Osteoblast (primary cell): ENCODE measurements at regions not wholly inside any gene's neighbourhood (a gene's known extent, or its start where the extent isn't known, plus 50 kb on each side); places are given as distances from the start of the nearest gene placed in this dataset.

Source experiments
- DNase-seq: peaks from one replicate; pipeline ENCODE4 v3.0.0; 2011; ENCODE audit warnings: low spot score, mixed read lengths; ENCODE audit not compliant: insufficient read length; ENCODE audit errors: missing footprints
- H2AFZ ChIP-seq: 2 replicates; pipeline ENCODE4 v1.6.0; 2011; ENCODE audit warnings: mild to moderate bottlenecking, low read length
- H3K27ac ChIP-seq: 2 replicates; pipeline ENCODE4 v1.5.1; 2011; ENCODE audit warnings: mild to moderate bottlenecking, low read depth, low read length, moderate library complexity
- H3K27me3 ChIP-seq: 2 replicates; pipeline ENCODE4 v1.6.0; 2012; ENCODE audit warnings: mild to moderate bottlenecking, control low read depth, inconsistent platforms, low read length, moderate library complexity; ENCODE audit not compliant: insufficient read depth
- H3K36me3 ChIP-seq: 2 replicates; pipeline ENCODE4 v1.5.1; 2011; ENCODE audit warnings: mild to moderate bottlenecking, low read length, control low read depth, moderate library complexity; ENCODE audit not compliant: insufficient read depth
- H3K4me1 ChIP-seq: 2 replicates; pipeline ENCODE4 v1.5.1; 2011; ENCODE audit warnings: mild to moderate bottlenecking, low read length, control low read depth, moderate library complexity; ENCODE audit not compliant: insufficient read depth
- H3K4me2 ChIP-seq: 2 replicates; pipeline ENCODE4 v1.6.0; 2011; ENCODE audit warnings: mild to moderate bottlenecking, low read length; ENCODE audit not compliant: insufficient read depth
- H3K4me3 ChIP-seq: fragments of 200-600 bp; sonication (generic); 3 replicates; pipeline ENCODE4 v1.5.1; 2012; ENCODE audit warnings: mild to moderate bottlenecking, low read length, inconsistent platforms; ENCODE audit not compliant: insufficient read depth
- H3K79me2 ChIP-seq: 2 replicates; pipeline ENCODE4 v1.6.0; 2012; ENCODE audit warnings: mild to moderate bottlenecking, low read length, control low read depth, inconsistent platforms; ENCODE audit not compliant: insufficient read depth
- H3K9me3 ChIP-seq: 2 replicates; pipeline ENCODE4 v1.5.1; 2011; ENCODE audit warnings: low read depth, low read length, control low read depth
- H4K20me1 ChIP-seq: 2 replicates; pipeline ENCODE4 v1.6.0; 2012; ENCODE audit warnings: mild to moderate bottlenecking, low read length, control low read depth; ENCODE audit not compliant: insufficient read depth
- TF ChIP-seq, protein P1 (sequence below): IDR thresholded peaks from 2 replicates; pipeline ENCODE4 v1.5.1; 2011; ENCODE audit warnings: mild to moderate bottlenecking, low read depth, low read length, moderate library complexity; ENCODE audit errors: extremely low read depth

DNA sequence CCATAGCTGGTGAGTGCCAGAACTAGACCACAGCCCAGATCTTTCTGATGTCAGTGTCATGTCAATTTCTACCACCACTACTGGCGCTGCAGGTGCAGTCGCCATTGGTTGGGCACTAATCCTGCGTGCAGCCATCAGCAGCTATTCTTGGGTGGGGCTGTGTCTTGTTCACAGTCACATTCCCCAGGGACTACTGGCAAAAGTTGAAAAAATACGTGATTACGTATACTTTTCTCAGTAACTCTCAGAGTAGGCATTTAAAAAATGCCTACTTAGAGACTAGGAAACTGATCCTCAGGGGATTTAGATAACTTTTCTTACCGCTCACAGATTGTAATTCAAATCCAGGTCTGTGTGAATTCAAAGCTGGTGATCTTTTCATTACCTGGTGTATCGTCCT lies 127.7 kb downstream of the ADAMTS15 start:
- TF ChIP-seq, protein P1, sequence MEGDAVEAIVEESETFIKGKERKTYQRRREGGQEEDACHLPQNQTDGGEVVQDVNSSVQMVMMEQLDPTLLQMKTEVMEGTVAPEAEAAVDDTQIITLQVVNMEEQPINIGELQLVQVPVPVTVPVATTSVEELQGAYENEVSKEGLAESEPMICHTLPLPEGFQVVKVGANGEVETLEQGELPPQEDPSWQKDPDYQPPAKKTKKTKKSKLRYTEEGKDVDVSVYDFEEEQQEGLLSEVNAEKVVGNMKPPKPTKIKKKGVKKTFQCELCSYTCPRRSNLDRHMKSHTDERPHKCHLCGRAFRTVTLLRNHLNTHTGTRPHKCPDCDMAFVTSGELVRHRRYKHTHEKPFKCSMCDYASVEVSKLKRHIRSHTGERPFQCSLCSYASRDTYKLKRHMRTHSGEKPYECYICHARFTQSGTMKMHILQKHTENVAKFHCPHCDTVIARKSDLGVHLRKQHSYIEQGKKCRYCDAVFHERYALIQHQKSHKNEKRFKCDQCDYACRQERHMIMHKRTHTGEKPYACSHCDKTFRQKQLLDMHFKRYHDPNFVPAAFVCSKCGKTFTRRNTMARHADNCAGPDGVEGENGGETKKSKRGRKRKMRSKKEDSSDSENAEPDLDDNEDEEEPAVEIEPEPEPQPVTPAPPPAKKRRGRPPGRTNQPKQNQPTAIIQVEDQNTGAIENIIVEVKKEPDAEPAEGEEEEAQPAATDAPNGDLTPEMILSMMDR: no peak
- no peaks in the 10 kb centered on the region for H3K36me3 ChIP-seq
- H3K4me2 ChIP-seq: no peak overlapping the region
- no peak overlapping the region for H3K4me3 ChIP-seq
- H3K9me3 ChIP-seq: no peaks in the 10 kb centered on the region
- H2AFZ ChIP-seq: no peak overlapping the region
- no peaks in the 10 kb centered on the region for H3K79me2 ChIP-seq
- H3K27ac ChIP-seq: no peak overlapping the region
- no peak for DNase-seq
- peaks cover 5% of the 10 kb centered on the region for H3K27me3 ChIP-seq
- H3K4me1 ChIP-seq: peaks cover 13% of the 10 kb centered on the region
- no peaks in the 10 kb centered on the region for H4K20me1 ChIP-seq

DNA sequence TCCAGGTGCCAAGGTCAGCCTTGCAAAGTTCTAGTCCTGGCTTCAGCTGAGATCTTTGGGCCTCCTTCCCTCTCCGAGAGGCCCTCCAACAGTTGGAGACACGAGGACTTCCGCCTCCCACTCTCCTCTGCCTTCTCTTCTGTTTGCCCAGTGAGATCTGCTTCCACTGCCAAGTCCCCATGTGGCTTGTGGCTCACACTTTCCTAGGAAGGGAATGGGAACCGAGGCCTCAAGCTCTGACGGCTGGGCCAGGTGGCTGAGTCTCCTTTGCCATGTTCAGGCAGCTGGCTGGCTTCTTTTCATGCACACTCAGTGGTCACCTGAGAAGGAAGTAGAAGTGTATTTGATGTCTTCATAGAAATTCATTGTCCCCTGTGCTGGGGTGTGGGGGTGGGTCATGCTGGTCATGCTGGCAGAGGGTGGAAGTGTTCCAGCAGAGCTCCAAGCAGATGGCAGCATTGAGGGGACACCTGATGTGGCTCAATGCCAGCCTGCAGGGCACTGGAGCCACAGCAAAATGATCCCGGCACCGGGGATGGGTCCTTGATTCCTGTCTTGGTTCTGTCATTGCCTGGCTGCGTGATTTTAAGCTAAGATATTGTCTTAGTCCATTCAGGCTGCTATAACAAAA lies 130.4 kb downstream of the ADAMTS15 start:
- no peak overlapping the region for H3K27ac ChIP-seq
- peaks cover 25% of the 10 kb centered on the region for H3K4me1 ChIP-seq
- H3K4me3 ChIP-seq: no peak overlapping the region
- TF ChIP-seq, protein P1: no peak
- no peaks in the 10 kb centered on the region for H3K27me3 ChIP-seq
- H4K20me1 ChIP-seq: no peaks in the 10 kb centered on the region
- DNase-seq: no peak
- H2AFZ ChIP-seq: no peak overlapping the region
- no peaks in the 10 kb centered on the region for H3K79me2 ChIP-seq
- no peak overlapping the region for H3K4me2 ChIP-seq
- H3K9me3 ChIP-seq: no peaks in the 10 kb centered on the region
- no peaks in the 10 kb centered on the region for H3K36me3 ChIP-seq

DNA sequence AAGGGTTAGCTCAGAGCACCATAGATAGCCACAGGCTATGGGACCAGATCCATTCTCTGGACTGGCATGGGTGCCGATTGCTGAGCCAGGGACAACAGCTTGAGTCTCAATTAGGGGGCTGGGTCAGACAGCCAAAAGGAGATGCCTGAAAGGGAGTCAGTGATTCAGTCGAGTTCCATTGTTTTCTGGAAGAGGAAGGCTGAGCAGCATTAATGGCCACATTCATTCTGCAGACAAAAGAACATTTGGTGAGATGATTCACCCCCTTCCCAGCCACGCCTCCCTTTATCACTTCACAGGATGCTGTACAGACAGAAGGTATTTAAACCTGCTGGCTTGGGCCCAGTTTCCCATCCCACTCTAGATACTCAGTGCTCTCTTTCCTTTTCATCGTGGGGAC lies 131.9 kb downstream of the ADAMTS15 start:
- no peaks in the 10 kb centered on the region for H3K9me3 ChIP-seq
- DNase-seq: peak; percentile 89
- TF ChIP-seq, protein P1: no peak
- H3K36me3 ChIP-seq: no peaks in the 10 kb centered on the region
- peaks cover 25% of the 10 kb centered on the region for H3K4me1 ChIP-seq
- no peaks in the 10 kb centered on the region for H3K27me3 ChIP-seq
- no peaks in the 10 kb centered on the region for H3K79me2 ChIP-seq
- H2AFZ ChIP-seq: no peak overlapping the region
- H3K27ac ChIP-seq: peak overlapping the region; percentile 89
- H3K4me2 ChIP-seq: peak overlapping the region; percentile 39
- H4K20me1 ChIP-seq: no peaks in the 10 kb centered on the region
- no peak overlapping the region for H3K4me3 ChIP-seq

DNA sequence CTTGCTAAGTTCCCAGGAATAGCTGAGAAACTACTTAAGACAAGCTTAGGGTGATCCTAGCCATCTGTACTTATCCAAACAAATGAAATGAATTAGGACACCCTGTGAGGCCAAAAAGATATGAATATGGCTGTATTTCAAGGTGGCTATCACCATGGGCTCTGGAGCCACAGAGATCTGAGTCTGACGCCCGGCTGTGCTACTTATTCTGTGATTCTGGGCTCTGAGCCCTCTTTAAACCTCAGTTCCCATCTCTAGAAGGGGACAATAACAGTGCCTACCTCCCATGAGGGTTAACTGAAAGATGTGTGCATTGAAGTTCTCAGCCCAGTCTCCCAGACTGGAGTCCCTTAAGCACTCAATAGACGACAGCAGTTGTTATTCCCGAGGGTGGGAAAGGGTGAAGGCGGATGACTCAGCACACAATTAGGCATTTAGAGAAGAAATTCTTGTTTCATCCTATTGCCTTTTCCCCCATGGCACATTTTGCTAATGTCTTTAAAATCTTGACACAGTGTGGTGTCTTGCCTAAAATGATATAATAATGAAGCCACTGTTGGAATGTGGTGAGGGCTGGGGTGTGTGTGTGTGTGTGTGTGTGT lies 132.5 kb downstream of the ADAMTS15 start:
- peaks cover 31% of the 10 kb centered on the region for H3K4me1 ChIP-seq
- H2AFZ ChIP-seq: no peak overlapping the region
- no peak overlapping the region for H3K4me3 ChIP-seq
- no peak for DNase-seq
- TF ChIP-seq, protein P1: no peak
- no peaks in the 10 kb centered on the region for H3K27me3 ChIP-seq
- H3K79me2 ChIP-seq: no peaks in the 10 kb centered on the region
- no peaks in the 10 kb centered on the region for H3K36me3 ChIP-seq
- no peaks in the 10 kb centered on the region for H3K9me3 ChIP-seq
- H3K27ac ChIP-seq: peak overlapping the region; percentile 89
- H3K4me2 ChIP-seq: peak overlapping the region; percentile 39
- no peaks in the 10 kb centered on the region for H4K20me1 ChIP-seq
